Astrocyte of the spinal cord (primary cell): ENCODE measurements at regions not wholly inside any gene's neighbourhood (a gene's known extent, or its start where the extent isn't known, plus 50 kb on each side); places are given as distances from the start of the nearest gene placed in this dataset.

Source experiments
- DNase-seq: peaks from one replicate; pipeline ENCODE4 v3.0.0; 2011; ENCODE audit warnings: low read depth, low spot score
- H3K4me3 ChIP-seq: 2 replicates; pipeline ENCODE4 v1.5.1; 2011; ENCODE audit warnings: low read depth, mild to moderate bottlenecking, low read length, moderate library complexity
- CTCF ChIP-seq: IDR thresholded peaks from 2 replicates; pipeline ENCODE4 v1.5.1; 2012; ENCODE audit warnings: low read depth, mild to moderate bottlenecking, low read length, inconsistent platforms
- in situ Hi-C: cut with HindIII; loops from 2 replicates; pipeline ENCODE4 v1.10.0; 2017; ENCODE audit warnings: low sequenced_read_pairs

- no peak for TF ChIP-seq CTCF
- no peak overlapping the region for H3K4me3 ChIP-seq
- in situ Hi-C loops: no loop called here
- no peak for DNase-seq
These were observed 545.9 kb downstream of the PLPP3 start for GRCh38 chr1:56033321-56034037.

GRCh38 chr1:56032096-56032676 is 547.2 kb downstream of the PLPP3 start:
- no peak overlapping the region for H3K4me3 ChIP-seq
- in situ Hi-C loops: no loop called here
- DNase-seq: no peak
- no peak for TF ChIP-seq CTCF

- H3K4me3 ChIP-seq: no peak overlapping the region
- no peak for TF ChIP-seq CTCF
- in situ Hi-C loops: no loop called here
- DNase-seq: no peak
These were observed 548.4 kb downstream of the PLPP3 start for GRCh38 chr1:56031001-56031400.

- no peak for DNase-seq
- no peak for TF ChIP-seq CTCF
- in situ Hi-C loops: no loop called here
- H3K4me3 ChIP-seq: no peak overlapping the region
These were observed 549.9 kb downstream of the PLPP3 start for GRCh38 chr1:56029319-56030003.

- in situ Hi-C loops: no loop called here
- H3K4me3 ChIP-seq: no peak overlapping the region
- no peak for TF ChIP-seq CTCF
- no peak for DNase-seq
These were observed 550.5 kb downstream of the PLPP3 start for GRCh38 chr1:56028911-56029310.

- in situ Hi-C loops: no loop called here
These were observed 551.1 kb downstream of the PLPP3 start for GRCh38 chr1:56028244-56028643.

More at GRCh38 chr1:56028244-56028643, 551.1 kb downstream of the PLPP3 start:
- DNase-seq: no peak
- no peak overlapping the region for H3K4me3 ChIP-seq
- no peak for TF ChIP-seq CTCF
